ENCODE measurements at regions not wholly inside any gene's neighbourhood (a gene's known extent, or its start where the extent isn't known, plus 50 kb on each side); places are given as distances from the start of the nearest gene placed in this dataset.

GRCh38 chr14:101673873-101674272 lies 87.6 kb upstream of the PPP2R5C start:
- no peak overlapping the region for H3K4me2 ChIP-seq (ENCODE audit: insufficient read depth, low read length)
- no peaks in the 10 kb centered on the region; the same call in 1 of the 2 replicates for H3K9me3 ChIP-seq (replicated peaks; ENCODE audit: control insufficient read depth, insufficient read depth, low read depth, low read length)
- intact Hi-C loops (cut with micrococcal nuclease) (no loop called here), in situ Hi-C loops (cut with MboI) (no loop called here)
- TF ChIP-seq CBFA2T3 (IDR thresholded peaks at IDR 0.05) (peak; percentile 63), NCOR1 (IDR thresholded peaks at IDR 0.05) (peak; percentile 10; the same call in 1 of the 2 replicates), ARID1B (IDR thresholded peaks at IDR 0.05) (peak; percentile 75), ZNF639 (CRISPR knock-in tag; conservative IDR thresholded peaks at IDR 0.05 in 1 of 2, IDR thresholded peaks at IDR 0.05 in 1 of 2) (no peak), DPF2 (IDR thresholded peaks at IDR 0.05) (peak; percentile 58; the same call in 1 of the 2 replicates), NKRF (IDR thresholded peaks at IDR 0.05; ENCODE audit: borderline replicate concordance) (no peak), TAL1 (IDR thresholded peaks at IDR 0.05) (peak; percentile 55; the same call in 1 of the 2 replicates), TRIM24 (IDR thresholded peaks at IDR 0.05) (peak in 1 of 2 experiments; percentile 50; a peak in 2 of 4 replicates), EP300 (IDR thresholded peaks at IDR 0.05; ENCODE audit: low read length) (peak; percentile 52; the same call in 1 of the 2 replicates), CUX1 (CRISPR knock-in tag; IDR thresholded peaks at IDR 0.05) (no peak)
- ChIA-PET CTCF (ENCODE audit: low intra/inter-chr PET ratio) (no interaction called here), POLR2A (no interaction called here)
- no peaks in the 10 kb centered on the region; the same call in 2 of the 3 replicates for H3K36me3 ChIP-seq (ENCODE audit: control insufficient read depth, insufficient read depth, low read length)
- no peak overlapping the region for H3K4me3 ChIP-seq
- H3K27me3 ChIP-seq (ENCODE audit: control insufficient read depth in 2 of 2, insufficient read depth in 2 of 2, low read length in 2 of 2), result no peaks in the 10 kb centered on the region
- peaks cover 0 to 7% of the 10 kb centered on the region in 2 experiments; a peak in 3 of 5 replicates for H3K4me1 ChIP-seq (replicated peaks in 1 of 2; ENCODE audit: control insufficient read depth in 2 of 2, insufficient read depth in 2 of 2, low read length in 2 of 2)
- H2AFZ ChIP-seq (ENCODE audit: low read depth, low read length), result 0 out of 2 replicates have a peak overlapping the region, but pooled peaks have one; percentile 38
- H3K27ac ChIP-seq (ENCODE audit: extremely low read depth, low read depth, low read length), result peak overlapping the region; percentile 55; the same call in 2 of the 3 replicates
- H4K20me1 ChIP-seq (replicated peaks; ENCODE audit: control insufficient read depth, insufficient read depth, low read length), result no peaks in the 10 kb centered on the region
- H3K79me2 ChIP-seq (ENCODE audit: control insufficient read depth, insufficient read depth, low read length), result no peaks in the 10 kb centered on the region
- BruUV-seq (replicated peaks), result no TSS peak
- WGBS (ENCODE audit: insufficient coverage, low coverage, missing lambda C conversion rate), result 27% methylated on average over 5 of the region's 5 CpGs
- H3K9ac ChIP-seq (ENCODE audit: insufficient read depth in 1 of 2, low read depth in 2 of 2, low read length in 2 of 2), result no peak overlapping the region
- H3K9me1 ChIP-seq (ENCODE audit: control insufficient read depth, insufficient read depth, low read length), result no peaks in the 10 kb centered on the region
- FAIRE-seq, result no peak
- no peak for DNase-seq (ENCODE audit: extremely low read depth in 1 of 4, low spot score in 3 of 4)
- no peak for ATAC-seq

Measured in K562 (cell line).